WTC11 (cell line): ENCODE measurements at regions not wholly inside any gene's neighbourhood (a gene's known extent, or its start where the extent isn't known, plus 50 kb on each side); places are given as distances from the start of the nearest gene placed in this dataset.

ENCODE experiments used
- ATAC-seq: fragments of 200-7000 bp; cut with Tn5 transposase; 2 replicates; pipeline ENCODE4 v1.10.0; 2021; ENCODE audit warnings: mild to moderate bottlenecking, moderate library complexity
- CTCF ChIA-PET: fragments of 300-600 bp; sonication (Branson Sonifier 250); formaldehyde crosslinking; loops from one replicate; lab custom pipeline; 2021; ENCODE audit warnings: antibody characterized with exemption; lab: Charles Lee
- POLR2A ChIA-PET: fragments of 350-600 bp; sonication (Branson Sonifier 250); formaldehyde crosslinking; loops from one replicate; lab custom pipeline; 2021; ENCODE audit warnings: antibody characterized with exemption; lab: Charles Lee
- DNase-seq: peaks from one replicate; pipeline ENCODE4 v3.0.0; 2021; ENCODE audit warnings: low spot score
- H3K27ac Mint-ChIP-seq: 2 replicates; pipeline ENCODE4 v1.8.0; 2021; ENCODE audit warnings: mixed read lengths
- H3K27me3 Mint-ChIP-seq: 2 replicates; pipeline ENCODE4 v1.8.0; 2021; ENCODE audit warnings: low read depth, mild to moderate bottlenecking, moderate library complexity, mixed read lengths
- H3K36me3 Mint-ChIP-seq: 2 replicates; pipeline ENCODE4 v1.8.0; 2021; ENCODE audit warnings: mixed read lengths
- H3K4me1 Mint-ChIP-seq: 2 replicates; pipeline ENCODE4 v1.8.0; 2022; ENCODE audit warnings: mixed read lengths
- H3K4me3 Mint-ChIP-seq: 2 replicates; pipeline ENCODE4 v1.8.0; 2021; ENCODE audit warnings: mild to moderate bottlenecking, moderate library complexity, mixed read lengths
- H3K9me3 Mint-ChIP-seq: 2 replicates; pipeline ENCODE4 v1.8.0; 2021; ENCODE audit warnings: mixed read lengths
- ATF1 ChIP-seq: sonication (generic); formaldehyde crosslinking; IDR thresholded peaks from 2 replicates; pipeline ENCODE4 v1.8.1; 2023; ENCODE audit warnings: mild to moderate bottlenecking, moderate library complexity, missing genetic modification reagents
- ELF4 ChIP-seq: sonication (generic); formaldehyde crosslinking; IDR thresholded peaks from 2 replicates; pipeline ENCODE4 v1.8.1; 2022; ENCODE audit warnings: low read depth, mild to moderate bottlenecking, moderate library complexity, missing genetic modification reagents
- EMX1 ChIP-seq: fragments of 250-450 bp; sonication (Bioruptor Pico); IDR thresholded peaks from 2 replicates; pipeline ENCODE4 v1.8.0; 2021; ENCODE audit warnings: mild to moderate bottlenecking
- HMGA2 ChIP-seq: fragments of 250-450 bp; sonication (Bioruptor Pico); IDR thresholded peaks from 2 replicates; pipeline ENCODE4 v1.4.0; 2021; ENCODE audit warnings: mild to moderate bottlenecking, moderate library complexity
- NR2C2 ChIP-seq: sonication (generic); formaldehyde crosslinking; IDR thresholded peaks from 2 replicates; pipeline ENCODE4 v1.8.0; 2022; ENCODE audit warnings: mild to moderate bottlenecking, missing genetic modification reagents
- NR3C1 ChIP-seq: sonication (generic); formaldehyde crosslinking; conservative IDR thresholded peaks from 2 replicates; pipeline ENCODE4 v1.8.1; 2023; ENCODE audit warnings: low read depth, mild to moderate bottlenecking, missing genetic modification reagents
- RELA ChIP-seq: sonication (generic); formaldehyde crosslinking; IDR thresholded peaks from 2 replicates; pipeline ENCODE4 v1.8.1; 2022; ENCODE audit warnings: missing genetic modification reagents, mild to moderate bottlenecking, borderline replicate concordance
- SMAD3 ChIP-seq: sonication (generic); formaldehyde crosslinking; IDR thresholded peaks from 2 replicates; pipeline ENCODE4 v1.8.0; 2022; ENCODE audit warnings: missing genetic modification reagents, mild to moderate bottlenecking, borderline replicate concordance
- SP1 ChIP-seq: sonication (generic); formaldehyde crosslinking; conservative IDR thresholded peaks from 2 replicates; pipeline ENCODE4 v1.8.1; 2022; ENCODE audit warnings: missing genetic modification reagents
- TEAD4 ChIP-seq: sonication (generic); formaldehyde crosslinking; IDR thresholded peaks from 2 replicates; pipeline ENCODE4 v1.8.0; 2022; ENCODE audit warnings: mild to moderate bottlenecking, missing genetic modification reagents
- ZBTB21 ChIP-seq: sonication (generic); formaldehyde crosslinking; IDR thresholded peaks from 2 replicates; pipeline ENCODE4 v1.8.1; 2023; ENCODE audit warnings: mild to moderate bottlenecking, missing genetic modification reagents, borderline replicate concordance
- ZNF138 ChIP-seq: sonication (generic); formaldehyde crosslinking; conservative IDR thresholded peaks from 2 replicates; pipeline ENCODE4 v1.8.1; 2022; ENCODE audit warnings: mild to moderate bottlenecking, moderate library complexity, missing genetic modification reagents
- ZNF263 ChIP-seq: sonication (generic); formaldehyde crosslinking; IDR thresholded peaks from 2 replicates; pipeline ENCODE4 v1.8.1; 2022; ENCODE audit warnings: low read depth, mild to moderate bottlenecking, moderate library complexity, missing genetic modification reagents
- ZNF396 ChIP-seq: fragments of 250-450 bp; sonication (Bioruptor Pico); IDR thresholded peaks from 2 replicates; pipeline ENCODE4 v1.8.0; 2021; ENCODE audit warnings: mild to moderate bottlenecking, moderate library complexity, borderline replicate concordance
- ZNF671 ChIP-seq: fragments of 250-450 bp; sonication (Bioruptor Pico); IDR thresholded peaks from 2 replicates; pipeline ENCODE4 v1.8.0; 2021; ENCODE audit warnings: mild to moderate bottlenecking
- TF ChIP-seq, protein P1 (sequence below): sonication (generic); formaldehyde crosslinking; IDR thresholded peaks from 2 replicates; pipeline ENCODE4 v1.8.0; 2022; ENCODE audit warnings: mild to moderate bottlenecking, missing genetic modification reagents
- TF ChIP-seq, protein P2 (sequence below): sonication (generic); formaldehyde crosslinking; IDR thresholded peaks from 2 replicates; pipeline ENCODE4 v1.8.0; 2022; ENCODE audit warnings: missing genetic modification reagents
- TF ChIP-seq, protein P3 (sequence below): sonication (generic); formaldehyde crosslinking; IDR thresholded peaks from 2 replicates; pipeline ENCODE4 v1.8.0; 2022; ENCODE audit warnings: mild to moderate bottlenecking, missing genetic modification reagents
- TF ChIP-seq, protein P4 (sequence below): sonication (generic); formaldehyde crosslinking; IDR thresholded peaks from 2 replicates; pipeline ENCODE4 v1.8.1; 2022; ENCODE audit warnings: mild to moderate bottlenecking, missing genetic modification reagents, moderate library complexity, borderline replicate concordance
- TF ChIP-seq, protein P5 (sequence below): fragments of 250-450 bp; sonication (Bioruptor Pico); IDR thresholded peaks from 2 replicates; pipeline ENCODE4 v1.9.0; 2021; ENCODE audit warnings: mild to moderate bottlenecking

DNA sequence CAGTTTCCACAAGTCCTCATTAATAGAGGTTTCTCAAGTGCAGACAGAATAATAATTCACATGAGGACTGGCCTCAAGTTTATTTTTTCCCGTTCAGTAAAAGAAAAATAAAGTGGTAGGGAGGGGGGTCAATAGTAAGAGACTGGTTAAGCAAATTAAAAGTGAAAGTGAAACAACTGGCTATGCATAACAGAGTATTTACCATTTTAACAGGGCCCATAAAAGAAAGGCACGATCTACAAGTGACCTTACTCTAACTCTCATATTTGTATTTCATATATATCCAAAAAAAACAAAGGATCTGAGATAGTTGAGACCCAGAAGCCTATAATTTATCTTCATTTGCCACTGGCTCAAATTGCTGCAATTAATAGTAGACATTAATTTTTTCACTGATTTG lies 686.3 kb downstream of the NTRK3 start (continued):
- TF ChIP-seq, protein P1, sequence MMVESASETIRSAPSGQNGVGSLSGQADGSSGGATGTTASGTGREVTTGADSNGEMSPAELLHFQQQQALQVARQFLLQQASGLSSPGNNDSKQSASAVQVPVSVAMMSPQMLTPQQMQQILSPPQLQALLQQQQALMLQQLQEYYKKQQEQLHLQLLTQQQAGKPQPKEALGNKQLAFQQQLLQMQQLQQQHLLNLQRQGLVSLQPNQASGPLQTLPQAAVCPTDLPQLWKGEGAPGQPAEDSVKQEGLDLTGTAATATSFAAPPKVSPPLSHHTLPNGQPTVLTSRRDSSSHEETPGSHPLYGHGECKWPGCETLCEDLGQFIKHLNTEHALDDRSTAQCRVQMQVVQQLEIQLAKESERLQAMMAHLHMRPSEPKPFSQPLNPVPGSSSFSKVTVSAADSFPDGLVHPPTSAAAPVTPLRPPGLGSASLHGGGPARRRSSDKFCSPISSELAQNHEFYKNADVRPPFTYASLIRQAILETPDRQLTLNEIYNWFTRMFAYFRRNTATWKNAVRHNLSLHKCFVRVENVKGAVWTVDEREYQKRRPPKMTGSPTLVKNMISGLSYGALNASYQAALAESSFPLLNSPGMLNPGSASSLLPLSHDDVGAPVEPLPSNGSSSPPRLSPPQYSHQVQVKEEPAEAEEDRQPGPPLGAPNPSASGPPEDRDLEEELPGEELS (CRISPR knock-in tag) = no peak
- no peak for TF ChIP-seq TEAD4

DNA sequence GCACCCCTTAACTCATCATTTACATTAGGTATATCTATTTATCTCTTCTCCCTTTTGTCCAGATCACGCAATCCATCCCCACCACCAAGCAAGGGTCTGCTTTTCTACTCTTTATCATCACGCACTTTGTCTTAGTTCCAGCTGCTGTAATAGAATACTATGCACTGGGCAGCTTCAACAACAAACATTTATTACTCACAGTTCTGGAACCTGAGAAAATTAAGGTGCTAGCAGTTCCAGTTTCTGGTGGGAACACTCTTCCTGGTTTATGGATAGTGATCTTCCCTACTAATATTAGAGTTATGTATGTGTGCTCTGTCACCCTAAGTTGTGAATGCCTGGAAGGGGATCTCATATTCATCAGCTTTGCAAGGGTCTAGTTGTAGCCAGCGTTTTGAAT lies 687.0 kb downstream of the NTRK3 start:
- CTCF ChIA-PET = no interaction called here
- Mint-ChIP-seq H3K4me3 (no peak overlapping the region), H3K36me3 (no peaks in the 10 kb centered on the region), H3K9me3 (no peaks in the 10 kb centered on the region)
- no peak for DNase-seq
- TF ChIP-seq ELF4 (no peak), NR2C2 (CRISPR knock-in tag) (no peak), SMAD3 (CRISPR knock-in tag) (no peak), NR3C1 (no peak), HMGA2 (no peak), ZNF138 (CRISPR knock-in tag) (no peak), RELA (CRISPR knock-in tag) (no peak), SP1 (CRISPR knock-in tag) (no peak), ZNF263 (no peak), ZNF671 (CRISPR knock-in tag) (no peak), ZBTB21 (CRISPR knock-in tag) (no peak), ATF1 (no peak), ZNF396 (no peak), EMX1 (CRISPR knock-in tag) (no peak)
- TF ChIP-seq, protein P2, sequence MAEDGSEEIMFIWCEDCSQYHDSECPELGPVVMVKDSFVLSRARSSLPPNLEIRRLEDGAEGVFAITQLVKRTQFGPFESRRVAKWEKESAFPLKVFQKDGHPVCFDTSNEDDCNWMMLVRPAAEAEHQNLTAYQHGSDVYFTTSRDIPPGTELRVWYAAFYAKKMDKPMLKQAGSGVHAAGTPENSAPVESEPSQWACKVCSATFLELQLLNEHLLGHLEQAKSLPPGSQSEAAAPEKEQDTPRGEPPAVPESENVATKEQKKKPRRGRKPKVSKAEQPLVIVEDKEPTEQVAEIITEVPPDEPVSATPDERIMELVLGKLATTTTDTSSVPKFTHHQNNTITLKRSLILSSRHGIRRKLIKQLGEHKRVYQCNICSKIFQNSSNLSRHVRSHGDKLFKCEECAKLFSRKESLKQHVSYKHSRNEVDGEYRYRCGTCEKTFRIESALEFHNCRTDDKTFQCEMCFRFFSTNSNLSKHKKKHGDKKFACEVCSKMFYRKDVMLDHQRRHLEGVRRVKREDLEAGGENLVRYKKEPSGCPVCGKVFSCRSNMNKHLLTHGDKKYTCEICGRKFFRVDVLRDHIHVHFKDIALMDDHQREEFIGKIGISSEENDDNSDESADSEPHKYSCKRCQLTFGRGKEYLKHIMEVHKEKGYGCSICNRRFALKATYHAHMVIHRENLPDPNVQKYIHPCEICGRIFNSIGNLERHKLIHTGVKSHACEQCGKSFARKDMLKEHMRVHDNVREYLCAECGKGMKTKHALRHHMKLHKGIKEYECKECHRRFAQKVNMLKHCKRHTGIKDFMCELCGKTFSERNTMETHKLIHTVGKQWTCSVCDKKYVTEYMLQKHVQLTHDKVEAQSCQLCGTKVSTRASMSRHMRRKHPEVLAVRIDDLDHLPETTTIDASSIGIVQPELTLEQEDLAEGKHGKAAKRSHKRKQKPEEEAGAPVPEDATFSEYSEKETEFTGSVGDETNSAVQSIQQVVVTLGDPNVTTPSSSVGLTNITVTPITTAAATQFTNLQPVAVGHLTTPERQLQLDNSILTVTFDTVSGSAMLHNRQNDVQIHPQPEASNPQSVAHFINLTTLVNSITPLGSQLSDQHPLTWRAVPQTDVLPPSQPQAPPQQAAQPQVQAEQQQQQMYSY (CRISPR knock-in tag) = no peak
- TF ChIP-seq, protein P3, sequence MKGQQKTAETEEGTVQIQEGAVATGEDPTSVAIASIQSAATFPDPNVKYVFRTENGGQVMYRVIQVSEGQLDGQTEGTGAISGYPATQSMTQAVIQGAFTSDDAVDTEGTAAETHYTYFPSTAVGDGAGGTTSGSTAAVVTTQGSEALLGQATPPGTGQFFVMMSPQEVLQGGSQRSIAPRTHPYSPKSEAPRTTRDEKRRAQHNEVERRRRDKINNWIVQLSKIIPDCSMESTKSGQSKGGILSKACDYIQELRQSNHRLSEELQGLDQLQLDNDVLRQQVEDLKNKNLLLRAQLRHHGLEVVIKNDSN (CRISPR knock-in tag) = no peak
- TF ChIP-seq, protein P4, sequence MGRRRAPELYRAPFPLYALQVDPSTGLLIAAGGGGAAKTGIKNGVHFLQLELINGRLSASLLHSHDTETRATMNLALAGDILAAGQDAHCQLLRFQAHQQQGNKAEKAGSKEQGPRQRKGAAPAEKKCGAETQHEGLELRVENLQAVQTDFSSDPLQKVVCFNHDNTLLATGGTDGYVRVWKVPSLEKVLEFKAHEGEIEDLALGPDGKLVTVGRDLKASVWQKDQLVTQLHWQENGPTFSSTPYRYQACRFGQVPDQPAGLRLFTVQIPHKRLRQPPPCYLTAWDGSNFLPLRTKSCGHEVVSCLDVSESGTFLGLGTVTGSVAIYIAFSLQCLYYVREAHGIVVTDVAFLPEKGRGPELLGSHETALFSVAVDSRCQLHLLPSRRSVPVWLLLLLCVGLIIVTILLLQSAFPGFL = no peak
- TF ChIP-seq, protein P5, sequence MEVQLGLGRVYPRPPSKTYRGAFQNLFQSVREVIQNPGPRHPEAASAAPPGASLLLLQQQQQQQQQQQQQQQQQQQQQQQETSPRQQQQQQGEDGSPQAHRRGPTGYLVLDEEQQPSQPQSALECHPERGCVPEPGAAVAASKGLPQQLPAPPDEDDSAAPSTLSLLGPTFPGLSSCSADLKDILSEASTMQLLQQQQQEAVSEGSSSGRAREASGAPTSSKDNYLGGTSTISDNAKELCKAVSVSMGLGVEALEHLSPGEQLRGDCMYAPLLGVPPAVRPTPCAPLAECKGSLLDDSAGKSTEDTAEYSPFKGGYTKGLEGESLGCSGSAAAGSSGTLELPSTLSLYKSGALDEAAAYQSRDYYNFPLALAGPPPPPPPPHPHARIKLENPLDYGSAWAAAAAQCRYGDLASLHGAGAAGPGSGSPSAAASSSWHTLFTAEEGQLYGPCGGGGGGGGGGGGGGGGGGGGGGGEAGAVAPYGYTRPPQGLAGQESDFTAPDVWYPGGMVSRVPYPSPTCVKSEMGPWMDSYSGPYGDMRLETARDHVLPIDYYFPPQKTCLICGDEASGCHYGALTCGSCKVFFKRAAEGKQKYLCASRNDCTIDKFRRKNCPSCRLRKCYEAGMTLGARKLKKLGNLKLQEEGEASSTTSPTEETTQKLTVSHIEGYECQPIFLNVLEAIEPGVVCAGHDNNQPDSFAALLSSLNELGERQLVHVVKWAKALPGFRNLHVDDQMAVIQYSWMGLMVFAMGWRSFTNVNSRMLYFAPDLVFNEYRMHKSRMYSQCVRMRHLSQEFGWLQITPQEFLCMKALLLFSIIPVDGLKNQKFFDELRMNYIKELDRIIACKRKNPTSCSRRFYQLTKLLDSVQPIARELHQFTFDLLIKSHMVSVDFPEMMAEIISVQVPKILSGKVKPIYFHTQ (CRISPR knock-in tag) = no peak
- TF ChIP-seq, all 79 proteins: peak for 0
- Mint-ChIP-seq H3K27ac (no peak overlapping the region), H3K27me3 (no peaks in the 10 kb centered on the region), H3K4me1 (no peaks in the 10 kb centered on the region)
- no peak for ATAC-seq
- POLR2A ChIA-PET = no interaction called here
